SHP77 treated with DMSO at 0.1 percent for 48 hours (cell line): ENCODE measurements at regions not wholly inside any gene's neighbourhood (a gene's known extent, or its start where the extent isn't known, plus 50 kb on each side); places are given as distances from the start of the nearest gene placed in this dataset.
"Not testable (repeated sequence)": the region's sequence is repeated elsewhere in the genome, so short reads cannot be mapped to it uniquely, and the experiment has no call there.

Experiments
- DNase-seq: peaks from one replicate; lab custom pipeline; 2025; lab: John Stamatoyannopoulos, UW

- DNase-seq = no peak
Observed at GRCh38 chr2:128414946-128415778, 96.5 kb upstream of the HS6ST1 start.

- no peak for DNase-seq
Observed at GRCh38 chr2:128415779-128416061, 97.1 kb upstream of the HS6ST1 start.

GRCh38 chr2:128416109-128416785, 97.6 kb upstream of the HS6ST1 start:
- no peak for DNase-seq

GRCh38 chr2:128416806-128417205, 98.1 kb upstream of the HS6ST1 start:
- no peak for DNase-seq

- not testable (repeated sequence) for DNase-seq
Observed at GRCh38 chr2:128417264-128417663, 98.6 kb upstream of the HS6ST1 start.

GRCh38 chr2:128420131-128420530, 101.5 kb upstream of the HS6ST1 start:
- no peak for DNase-seq

GRCh38 chr2:128420776-128421175, 102.1 kb upstream of the HS6ST1 start:
- no peak for DNase-seq

GRCh38 chr2:128421286-128421685, 102.6 kb upstream of the HS6ST1 start:
- DNase-seq = no peak

- DNase-seq = no peak
Observed at GRCh38 chr2:128421861-128422311, 103.2 kb upstream of the HS6ST1 start.

- no peak for DNase-seq
Observed at GRCh38 chr2:128422571-128422970, 103.9 kb upstream of the HS6ST1 start.

- DNase-seq = no peak
Observed at GRCh38 chr2:128423788-128424165, 105.1 kb upstream of the HS6ST1 start.

GRCh38 chr2:128424406-128425171, 105.9 kb upstream of the HS6ST1 start:
- DNase-seq = no peak

- no peak for DNase-seq
Observed at GRCh38 chr2:128425216-128425615, 106.5 kb upstream of the HS6ST1 start.

GRCh38 chr2:128425731-128426620, 107.3 kb upstream of the HS6ST1 start:
- no peak for DNase-seq

GRCh38 chr2:128427413-128427755, 108.7 kb upstream of the HS6ST1 start:
- DNase-seq = no peak

- DNase-seq = no peak
Observed at GRCh38 chr2:128428415-128428814, 109.7 kb upstream of the HS6ST1 start.

- no peak for DNase-seq
Observed at GRCh38 chr2:128432423-128432822, 113.8 kb upstream of the HS6ST1 start.

GRCh38 chr2:128433911-128434550, 115.4 kb upstream of the HS6ST1 start:
- no peak for DNase-seq

GRCh38 chr2:128435576-128436478, 117.2 kb upstream of the HS6ST1 start:
- DNase-seq = no peak

- no peak for DNase-seq
Observed at GRCh38 chr2:128436479-128437203, 118.0 kb upstream of the HS6ST1 start.
